NCI-H2196 (cell line): ENCODE measurements at regions not wholly inside any gene's neighbourhood (a gene's known extent, or its start where the extent isn't known, plus 50 kb on each side); places are given as distances from the start of the nearest gene placed in this dataset.
"Not testable (repeated sequence)": the region's sequence is repeated elsewhere in the genome, so short reads cannot be mapped to it uniquely, and the experiment has no call there.

Source experiments
- DNase-seq: peaks from one replicate; lab custom pipeline; 2025; ENCODE audit not compliant: unreplicated experiment; lab: John Stamatoyannopoulos, UW

DNA sequence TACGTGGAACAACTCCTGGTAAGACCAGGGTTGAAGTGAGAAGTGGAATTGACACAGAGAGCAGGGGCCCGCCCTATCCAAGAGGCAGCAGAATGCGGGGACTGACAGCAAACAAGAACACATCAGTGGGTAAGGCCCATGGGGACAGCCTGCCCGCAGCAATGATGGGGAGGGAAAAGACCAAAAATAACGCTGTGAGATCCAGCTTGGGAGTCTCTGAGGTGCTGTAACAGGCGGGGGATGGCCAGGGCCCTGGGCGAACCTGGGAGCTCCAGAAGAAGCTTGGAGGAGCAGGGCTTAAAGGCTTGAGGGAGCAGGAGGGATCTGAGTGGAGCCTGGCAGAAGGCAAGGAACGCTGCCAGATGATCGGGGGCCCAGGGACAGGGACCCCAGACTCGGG lies 173.4 kb downstream of the TMEM200C start:
- no peak for DNase-seq

DNA sequence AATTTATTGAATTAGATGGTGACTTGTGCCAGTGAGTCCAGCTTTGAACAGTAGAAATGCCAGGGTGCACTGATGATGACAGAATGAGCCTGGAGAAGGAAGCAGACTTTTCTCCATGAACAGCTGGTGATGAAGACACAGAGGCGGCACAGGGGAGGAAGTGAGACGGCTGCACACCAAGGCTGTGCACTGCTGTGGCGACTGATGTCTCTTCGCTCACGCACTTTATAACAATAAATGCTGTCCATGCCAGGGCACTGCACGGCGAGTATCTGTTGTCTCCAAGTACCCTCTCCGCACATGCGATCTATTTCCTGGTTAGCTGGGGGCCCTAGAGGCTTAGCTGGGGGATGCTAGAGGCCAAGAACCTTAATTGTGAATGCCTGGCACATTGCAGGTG lies 175.2 kb downstream of the TMEM200C start:
- DNase-seq, result no peak

DNA sequence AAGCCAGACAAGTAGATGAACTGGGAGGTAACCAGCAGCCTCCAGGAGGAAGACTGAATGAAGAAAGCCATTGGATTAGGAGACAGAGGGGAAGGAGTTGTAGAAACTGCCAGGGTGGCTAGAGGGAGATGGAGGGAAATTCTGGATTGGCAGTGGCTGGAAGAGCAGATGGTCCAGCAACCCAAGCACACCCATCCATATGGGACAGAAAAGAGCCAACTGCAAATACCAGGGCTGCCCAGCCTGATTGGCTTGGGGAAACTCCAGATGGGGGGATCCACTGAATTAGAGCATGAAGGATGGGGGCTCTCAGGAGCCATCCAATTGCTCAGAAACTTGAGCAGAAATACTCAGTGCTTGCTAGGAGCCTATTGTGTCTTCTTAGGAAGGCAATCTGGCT lies 173.5 kb upstream of the EPB41L3 start:
- DNase-seq, result no peak

DNA sequence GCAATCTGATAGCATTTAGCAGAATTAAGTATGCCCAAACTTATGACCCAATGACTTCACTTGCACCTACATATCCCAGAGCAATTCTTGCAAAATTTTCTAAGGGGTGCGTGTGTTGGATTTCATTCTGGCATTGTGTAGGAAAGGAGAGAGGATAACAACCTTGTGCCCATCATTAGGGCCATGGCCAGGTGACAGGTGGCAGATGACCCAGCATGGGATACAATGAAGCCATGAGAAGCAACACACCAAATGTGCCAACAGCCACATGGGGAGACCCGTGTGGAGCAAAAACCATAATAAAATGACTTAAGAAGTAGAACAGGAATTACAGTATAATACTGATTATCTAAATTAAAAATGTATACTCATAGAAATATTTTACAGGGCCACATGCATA lies 166.9 kb upstream of the EPB41L3 start:
- no peak for DNase-seq

DNA sequence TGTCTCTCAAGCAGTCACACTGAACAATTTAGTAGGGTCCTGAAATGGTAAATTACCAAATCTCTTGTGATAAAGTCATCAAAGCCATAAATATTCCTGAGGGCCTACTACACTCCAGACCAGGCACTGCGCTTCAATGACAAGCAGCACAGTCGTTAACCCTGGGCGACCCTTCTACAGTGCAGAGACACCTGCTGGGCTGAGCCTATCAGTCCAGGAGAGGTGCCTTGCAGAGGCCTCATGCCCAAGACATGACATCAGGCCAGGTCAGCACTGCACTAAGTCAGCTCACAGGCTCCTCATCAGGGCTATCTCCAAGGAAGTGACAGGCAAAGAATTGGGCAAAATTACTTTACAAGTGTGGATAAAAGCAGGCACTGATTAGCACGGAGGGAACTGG lies 166.4 kb upstream of the EPB41L3 start:
- no peak for DNase-seq

DNA sequence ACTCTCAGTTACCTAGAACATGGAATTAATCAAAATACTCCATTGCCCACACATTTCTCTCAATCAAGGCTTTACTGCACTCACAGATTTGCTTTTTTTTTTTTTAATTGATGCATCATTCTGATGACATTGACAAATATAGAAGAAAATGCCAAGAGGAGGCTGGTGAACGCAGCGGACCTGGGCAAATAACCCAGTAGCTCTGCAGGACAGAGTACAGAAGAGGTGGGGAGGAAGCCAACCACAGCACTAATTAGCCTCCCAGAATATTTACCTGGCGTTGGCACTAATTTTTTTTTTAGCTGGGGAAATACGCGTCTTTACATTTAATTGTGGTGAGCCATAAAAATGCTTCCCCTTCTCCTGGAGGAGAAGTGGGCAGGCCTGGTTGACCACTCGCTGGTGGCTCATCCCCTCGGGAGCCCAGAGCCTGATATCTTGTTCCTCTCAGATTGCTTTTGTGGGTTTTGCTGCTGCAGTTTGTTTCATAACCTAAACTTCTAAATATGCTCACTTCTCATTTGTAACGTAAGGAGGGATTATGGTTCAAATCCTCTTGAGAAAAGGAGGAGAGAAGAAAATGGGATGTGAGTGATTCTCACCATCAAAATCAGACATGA lies 165.8 kb upstream of the EPB41L3 start:
- no peak for DNase-seq

DNA sequence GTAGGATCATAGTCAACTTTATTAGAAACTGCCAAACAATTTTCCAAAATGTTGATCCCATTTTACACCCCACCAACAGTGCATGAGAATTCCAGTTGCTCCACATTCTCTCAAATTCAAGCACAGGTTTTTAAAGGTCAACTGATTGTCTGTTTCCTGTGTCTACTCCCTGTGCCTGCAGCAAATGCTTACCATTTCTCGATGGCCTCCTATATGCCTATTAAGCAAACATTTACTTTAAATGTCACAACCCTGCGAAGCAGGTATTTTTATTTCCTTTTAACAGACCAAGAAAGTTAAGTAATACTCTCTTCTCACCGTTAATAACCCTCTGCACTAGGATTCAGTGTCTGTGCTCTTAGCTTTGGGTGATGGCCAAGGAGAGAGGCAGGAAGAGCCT lies 163.8 kb upstream of the EPB41L3 start:
- DNase-seq, result no peak

DNA sequence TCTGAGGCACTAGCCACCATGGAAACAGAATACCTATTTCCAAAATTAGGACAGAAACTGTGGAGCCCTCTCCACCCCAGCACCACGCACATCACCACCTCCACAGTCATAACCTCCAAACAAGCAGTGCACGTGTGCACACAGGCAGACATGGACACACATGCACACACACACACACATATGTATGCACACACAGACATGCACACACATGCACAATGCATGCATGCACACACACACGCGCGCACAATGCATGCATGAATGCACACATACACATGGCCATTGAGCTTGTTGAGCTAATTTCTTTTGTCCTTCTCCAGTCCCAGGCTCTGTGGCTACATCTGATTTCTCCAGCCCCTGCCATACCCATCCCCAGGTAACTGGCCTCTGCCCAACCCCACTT lies 161.6 kb upstream of the EPB41L3 start:
- no peak for DNase-seq

DNA sequence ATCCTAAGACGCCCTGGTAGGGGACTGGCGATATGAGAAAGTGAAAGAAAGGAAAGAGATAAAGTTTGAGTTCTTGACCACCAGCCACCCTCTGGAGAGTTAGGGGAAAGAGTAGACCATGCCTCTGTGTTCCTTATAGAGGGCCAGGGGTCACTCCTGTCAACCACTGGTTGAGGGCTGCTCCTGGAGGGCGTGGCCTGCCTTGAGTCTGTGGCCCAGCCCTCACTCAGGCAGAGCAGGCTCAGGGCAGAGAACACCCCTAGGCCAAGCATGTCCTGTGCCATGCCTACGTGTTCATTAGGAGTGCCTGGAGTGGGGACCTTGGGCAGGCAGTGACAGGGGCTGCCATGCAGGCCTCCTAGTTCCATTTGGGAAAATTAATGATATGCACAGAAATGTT lies 161.1 kb upstream of the EPB41L3 start:
- no peak for DNase-seq

DNA sequence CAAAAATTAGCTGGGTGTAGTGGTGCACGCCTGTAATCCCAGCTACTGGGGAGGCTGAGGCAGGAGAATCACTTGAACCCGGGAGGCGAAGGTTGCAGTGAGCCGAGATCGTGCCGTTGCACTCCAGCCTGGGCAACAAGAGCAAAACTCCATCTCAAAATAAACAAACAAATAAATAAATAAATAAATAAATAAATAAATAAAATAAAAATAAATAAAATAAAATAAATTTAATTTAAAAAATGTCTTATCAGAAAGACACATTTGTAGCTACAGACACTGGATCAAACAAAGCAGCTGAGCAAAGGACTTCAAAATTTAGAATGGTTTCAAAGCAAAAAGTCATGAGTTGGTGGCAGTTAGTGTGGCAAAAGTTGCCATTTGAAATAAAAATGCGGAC lies 158.2 kb upstream of the EPB41L3 start:
- DNase-seq, result not testable (repeated sequence)

DNA sequence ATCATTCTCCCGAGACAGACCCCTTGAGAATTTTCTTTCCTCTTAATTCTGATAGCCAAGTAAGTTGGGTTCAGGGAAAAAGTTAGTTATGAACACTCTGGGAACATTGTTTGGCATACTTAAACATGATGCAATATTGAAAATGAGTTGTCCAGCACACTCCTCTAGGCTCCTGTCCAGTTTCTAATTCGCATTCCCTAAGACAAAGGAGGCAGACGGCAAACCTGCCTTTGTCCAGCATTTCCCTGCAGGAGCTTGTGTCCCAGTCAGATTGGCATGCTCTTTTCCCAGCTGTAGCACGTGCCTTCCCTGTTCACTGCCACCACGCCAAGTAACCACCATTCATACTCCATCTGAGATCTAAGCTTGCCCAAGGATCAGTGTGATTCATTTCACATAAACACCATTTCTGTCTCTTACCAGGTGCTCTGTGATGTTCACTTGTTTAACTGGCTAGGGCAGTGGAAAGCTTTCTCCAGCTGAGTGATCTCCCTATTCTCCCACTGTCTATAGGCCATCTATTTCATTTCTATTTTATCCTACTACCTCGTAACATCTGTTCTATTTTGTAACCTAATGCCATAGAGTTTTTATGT lies 150.0 kb upstream of the EPB41L3 start:
- DNase-seq, result no peak

DNA sequence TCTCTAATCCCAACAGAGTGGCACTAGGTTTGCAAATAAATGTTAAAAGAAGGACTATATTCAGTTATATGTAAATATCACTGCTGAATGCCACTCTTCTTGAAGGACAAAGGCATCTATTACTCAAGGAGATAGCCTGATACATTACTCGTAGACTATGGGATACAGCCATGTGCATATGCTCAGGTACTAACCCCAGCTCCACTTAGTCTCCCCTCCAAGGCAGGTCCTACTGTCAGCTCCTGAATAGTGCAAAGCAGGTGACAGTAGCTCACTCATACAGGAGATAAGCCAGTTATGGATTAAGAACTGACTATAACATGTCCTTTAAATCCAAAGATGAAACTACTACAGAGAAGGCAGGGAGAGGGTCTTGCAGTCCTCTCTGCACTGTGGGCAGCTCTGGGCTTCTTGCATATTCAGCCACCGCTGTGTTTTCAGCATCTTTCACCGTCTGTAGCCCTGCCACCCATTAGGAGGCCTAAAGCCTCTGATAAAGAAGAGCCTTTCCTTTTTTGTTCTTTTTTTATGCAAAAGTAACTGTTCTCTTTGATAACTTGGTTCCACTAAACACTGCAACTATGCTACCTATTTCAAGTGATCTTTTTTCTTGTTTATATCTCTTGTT lies 135.1 kb upstream of the EPB41L3 start:
- no peak for DNase-seq

DNA sequence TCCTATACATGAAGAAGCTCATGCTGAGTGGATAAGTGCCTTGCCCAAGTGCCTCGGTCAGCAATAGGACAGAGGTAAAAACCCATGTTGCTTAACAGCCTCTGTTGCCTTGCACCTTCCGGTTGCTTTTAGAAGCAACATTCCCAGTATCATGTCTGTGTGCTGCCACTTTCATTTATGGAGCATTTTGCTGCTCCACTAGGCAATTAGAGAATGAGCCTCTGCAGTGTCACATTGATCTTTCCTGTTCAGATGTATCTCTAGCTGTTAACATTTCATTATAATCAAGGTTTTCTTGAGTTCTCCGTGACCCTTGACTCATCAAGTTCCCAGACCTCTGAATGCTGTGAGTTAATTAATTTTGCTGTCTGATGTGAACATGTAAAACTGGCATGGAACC lies 134.5 kb upstream of the EPB41L3 start:
- DNase-seq, result no peak

DNA sequence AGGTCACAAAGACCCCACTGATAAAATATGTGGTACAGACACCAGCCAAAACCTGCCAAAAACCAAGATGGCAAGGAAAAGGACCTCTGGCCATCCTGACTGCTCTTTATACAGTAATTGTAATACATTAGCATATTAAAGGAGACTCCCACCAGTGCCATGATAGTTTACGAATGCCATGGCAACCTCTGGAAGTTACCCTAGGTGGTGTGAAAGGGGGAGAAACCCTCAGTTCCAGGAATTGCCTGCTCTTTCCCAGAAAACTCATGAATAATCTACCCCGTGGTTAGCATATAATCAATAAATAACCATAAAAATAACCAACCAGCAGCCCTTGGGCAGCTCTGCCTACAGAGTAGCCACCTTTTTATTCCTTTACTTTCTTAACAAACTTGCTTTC lies 129.8 kb upstream of the EPB41L3 start:
- no peak for DNase-seq

DNA sequence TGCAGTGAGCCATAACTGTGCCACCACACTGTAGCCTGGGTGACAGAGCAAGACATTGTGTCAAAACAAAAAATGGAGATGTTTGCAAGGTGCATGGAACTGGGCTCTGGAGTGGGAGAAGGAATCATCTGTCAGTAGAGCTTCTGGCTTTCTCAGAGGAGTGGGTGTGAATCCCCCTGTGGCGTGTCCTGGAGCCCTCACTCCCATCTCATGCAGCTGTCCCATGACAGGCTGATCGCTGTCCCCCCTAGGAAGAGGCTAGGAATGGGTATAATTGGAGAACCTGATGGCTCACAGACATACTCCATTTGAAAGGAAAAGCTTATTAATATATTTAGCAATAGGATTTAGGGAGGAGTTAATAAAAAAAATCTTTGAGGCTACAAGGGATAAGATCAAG lies 125.8 kb upstream of the EPB41L3 start:
- no peak for DNase-seq

DNA sequence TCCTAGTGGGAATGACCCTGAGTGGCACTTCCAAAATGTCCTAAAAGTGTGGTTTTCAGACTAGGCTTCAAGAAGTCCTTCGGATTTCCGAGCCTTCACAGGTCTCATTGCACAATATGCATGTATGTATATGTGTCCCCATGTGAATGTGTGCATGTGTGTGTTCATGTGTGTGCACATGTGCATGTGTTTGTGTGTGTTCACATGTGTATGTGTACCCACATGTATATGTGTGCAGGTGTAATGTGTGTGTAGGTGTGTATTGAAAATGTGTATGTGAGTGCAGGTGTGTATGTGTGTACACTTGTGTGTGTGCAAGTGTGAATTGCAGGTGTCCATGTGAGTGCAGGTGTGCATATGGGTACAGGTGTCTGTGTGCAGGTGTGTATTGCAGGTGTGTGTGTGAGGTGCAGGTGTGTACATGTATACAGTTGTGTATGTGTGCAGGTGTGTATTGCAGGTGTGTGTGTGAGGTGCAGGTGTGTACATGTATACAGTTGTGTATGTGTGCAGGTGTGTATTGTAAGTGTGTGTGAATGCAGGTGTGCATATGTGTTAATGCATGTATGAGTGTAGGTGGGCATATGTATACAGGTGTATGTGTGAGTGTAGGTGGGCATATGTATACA lies 124.4 kb upstream of the EPB41L3 start:
- DNase-seq, result no peak

DNA sequence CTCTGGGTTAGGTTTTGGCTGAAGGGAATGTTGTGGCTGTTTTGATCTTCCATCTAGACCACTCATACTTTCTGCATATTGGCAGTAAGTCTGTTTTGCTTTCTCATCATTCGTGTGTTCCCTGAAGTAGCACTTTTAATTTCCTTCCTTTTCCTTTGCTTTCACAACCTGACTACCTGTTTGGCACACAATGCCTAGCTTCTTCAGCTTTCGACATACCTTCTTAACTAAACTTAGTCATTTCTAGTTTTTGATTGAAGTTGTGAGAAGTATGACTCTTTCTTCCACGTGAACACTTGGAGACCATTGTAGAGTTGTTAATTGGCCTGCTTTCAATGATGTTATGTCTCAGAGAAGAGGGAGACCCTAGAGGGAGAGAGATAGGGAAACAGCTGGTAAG lies 123.6 kb upstream of the EPB41L3 start:
- no peak for DNase-seq

DNA sequence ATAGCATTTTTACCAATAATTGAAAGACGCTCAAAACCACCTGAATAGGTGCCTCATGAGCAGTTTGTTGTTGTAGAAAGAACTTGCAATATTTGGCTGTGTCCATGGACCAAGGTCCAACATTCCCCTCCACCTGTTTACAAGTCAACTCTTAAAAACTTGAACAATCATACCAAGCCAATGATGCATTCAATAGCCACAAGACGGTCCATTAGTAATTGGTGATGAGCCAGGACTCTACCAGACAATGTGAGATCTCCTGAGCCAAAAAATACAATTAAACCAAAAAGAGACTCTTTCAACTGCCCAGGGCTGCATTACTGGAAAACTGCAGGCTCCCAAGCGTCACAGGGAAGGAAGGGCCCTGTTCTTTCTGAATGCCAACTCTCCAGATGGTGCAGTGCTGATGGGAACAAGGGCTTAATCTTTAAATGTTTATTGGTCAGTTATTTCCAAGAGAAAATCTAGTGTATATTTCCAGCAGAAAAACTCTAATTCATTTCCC lies 118.8 kb upstream of the EPB41L3 start:
- DNase-seq, result no peak

DNA sequence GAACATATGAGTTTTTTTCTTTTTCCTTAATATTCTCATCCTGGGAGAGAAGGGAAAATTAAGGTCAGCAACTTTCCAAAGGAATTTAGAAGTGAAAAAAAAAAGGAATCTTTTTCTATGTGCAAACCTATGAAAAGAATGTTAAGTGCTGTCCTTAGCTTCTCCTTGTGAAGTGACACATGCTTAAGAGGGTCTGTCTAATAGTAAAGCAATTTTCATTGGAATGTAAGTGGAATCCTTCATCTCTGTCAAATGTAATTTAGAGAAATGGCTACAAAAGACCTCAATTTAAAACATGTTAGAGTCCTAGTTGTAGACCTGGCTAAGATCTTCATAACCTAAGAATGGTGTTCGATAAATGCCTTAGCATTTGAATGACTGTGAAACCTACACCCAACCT lies 117.4 kb upstream of the EPB41L3 start:
- no peak for DNase-seq

DNA sequence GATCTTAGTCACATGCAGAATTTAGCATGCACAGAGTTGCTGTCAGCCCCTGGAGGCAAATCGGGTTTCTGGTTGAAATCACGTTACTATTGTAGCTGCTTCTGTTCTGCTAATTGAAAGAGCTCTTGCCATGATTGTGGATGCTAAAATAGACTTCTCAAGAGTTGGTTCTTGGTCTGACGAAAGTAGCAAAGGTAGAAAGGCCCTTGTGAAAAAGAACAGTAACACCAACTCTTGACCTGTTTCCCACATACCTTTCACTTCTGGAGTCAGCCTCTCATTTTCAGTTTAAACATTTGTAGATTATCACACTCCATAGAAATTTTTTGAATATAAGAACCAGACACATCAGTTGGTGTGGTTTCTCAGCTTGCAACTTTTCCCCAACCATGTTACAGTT lies 110.0 kb upstream of the EPB41L3 start:
- DNase-seq, result no peak

DNA sequence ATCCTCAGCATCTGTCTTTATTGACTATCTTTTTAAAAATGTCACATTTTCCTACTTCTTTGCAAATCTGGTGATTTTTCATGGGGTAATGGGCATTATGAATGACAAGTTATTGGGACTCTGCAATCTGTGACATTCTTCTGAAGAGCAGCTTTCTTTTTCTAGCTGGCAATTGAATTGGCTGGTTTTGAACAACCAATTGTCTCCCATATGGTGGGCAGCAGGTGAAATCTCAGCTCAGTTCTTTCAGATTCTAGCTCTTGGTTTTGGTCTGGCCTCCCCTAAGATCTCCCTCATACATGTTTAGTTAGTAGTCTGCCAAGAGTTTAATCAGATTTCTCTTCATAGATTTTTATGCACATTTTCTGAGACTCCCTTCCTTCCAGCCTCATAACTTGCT lies 107.9 kb upstream of the EPB41L3 start:
- DNase-seq, result no peak

DNA sequence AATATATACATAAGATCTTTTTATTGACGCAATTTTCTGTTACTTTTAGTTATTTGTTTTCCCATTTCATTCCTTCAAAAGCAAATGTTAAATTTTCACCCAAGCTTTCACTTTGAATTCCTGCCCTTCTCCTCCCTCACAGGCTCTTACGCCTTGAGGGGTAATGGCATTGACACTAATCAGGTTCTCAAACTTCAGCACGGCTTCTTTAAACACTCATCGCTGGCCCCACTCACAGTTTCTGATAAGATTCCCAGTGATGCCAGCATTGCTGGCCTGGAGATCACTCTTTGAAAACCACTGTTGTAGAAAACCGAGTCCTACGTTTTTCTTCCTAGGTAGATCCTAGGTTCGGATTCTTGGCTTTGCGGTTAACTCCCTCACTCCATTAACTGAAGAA lies 105.6 kb upstream of the EPB41L3 start:
- no peak for DNase-seq
